PFSK-1 (cell line): ENCODE measurements at regions not wholly inside any gene's neighbourhood (a gene's known extent, or its start where the extent isn't known, plus 50 kb on each side); places are given as distances from the start of the nearest gene placed in this dataset.

Experiments used
- FOXP2 ChIP-seq: optimal IDR thresholded peaks from 2 replicates; pipeline ENCODE3; 2011; ENCODE audit warnings: borderline replicate concordance, control low read depth, inconsistent platforms; ENCODE audit not compliant: insufficient read depth; ENCODE audit errors: extremely low read length, extremely low read depth
- POLR2AphosphoS5 ChIP-seq: IDR thresholded peaks from 2 replicates; pipeline ENCODE4 v1.6.1; 2012; ENCODE audit warnings: low read depth, mild to moderate bottlenecking, control low read depth, low read length, moderate library complexity
- REST ChIP-seq, 2 experiments: IDR thresholded peaks; 2 replicates each; pipeline versions ENCODE4 v1.6.1 to v1.8.0; 2011 to 2012; ENCODE audit warnings: low read depth in 2 of 2, low read length in 2 of 2, control low read depth in 1 of 2, inconsistent platforms in 1 of 2, mild to moderate bottlenecking in 1 of 2, moderate library complexity in 1 of 2; ENCODE audit not compliant: insufficient read depth in 1 of 2
- SIN3A ChIP-seq: IDR thresholded peaks from 2 replicates; pipeline ENCODE4 v1.6.1; 2012; ENCODE audit warnings: mild to moderate bottlenecking, low read length, moderate library complexity, borderline replicate concordance; ENCODE audit not compliant: insufficient read depth
- TAF1 ChIP-seq: IDR thresholded peaks from 2 replicates; pipeline ENCODE4 v1.6.1; 2012; ENCODE audit warnings: low read length, control low read depth, borderline replicate concordance; ENCODE audit not compliant: insufficient read depth

DNA sequence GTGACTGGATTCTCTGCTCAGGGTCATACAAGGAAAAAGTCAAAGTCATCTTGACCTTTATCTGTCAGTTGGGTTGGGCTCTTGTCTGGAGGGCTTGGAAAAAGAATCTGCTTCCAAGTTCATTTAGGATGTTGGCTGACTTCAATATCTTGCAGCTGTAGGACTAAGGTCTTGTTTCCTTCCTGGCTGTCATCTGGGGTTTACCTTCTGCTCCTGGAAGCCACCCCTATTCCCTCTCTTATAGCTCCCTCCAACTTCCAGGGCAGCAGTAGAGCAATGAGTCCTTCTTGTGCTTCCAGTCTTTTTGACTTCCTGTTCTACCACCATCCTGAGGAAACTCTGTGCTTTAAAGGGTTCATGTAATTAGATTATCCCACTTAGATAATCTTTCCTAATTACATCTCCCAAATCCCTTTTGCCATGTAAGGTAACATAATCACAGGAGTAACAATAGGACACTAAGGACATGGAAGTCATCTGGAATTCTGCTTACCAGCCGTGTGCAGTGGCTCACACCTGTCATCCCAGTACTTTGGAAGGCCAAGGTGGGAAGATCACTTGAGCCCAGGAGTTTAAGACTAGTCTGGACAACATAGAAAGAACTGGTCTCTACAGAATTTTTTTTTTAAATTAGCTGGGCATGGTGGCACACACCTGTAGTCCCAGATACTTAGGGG, 170.7 kb upstream of the KITLG start:
- no peak for TF ChIP-seq SIN3A

DNA sequence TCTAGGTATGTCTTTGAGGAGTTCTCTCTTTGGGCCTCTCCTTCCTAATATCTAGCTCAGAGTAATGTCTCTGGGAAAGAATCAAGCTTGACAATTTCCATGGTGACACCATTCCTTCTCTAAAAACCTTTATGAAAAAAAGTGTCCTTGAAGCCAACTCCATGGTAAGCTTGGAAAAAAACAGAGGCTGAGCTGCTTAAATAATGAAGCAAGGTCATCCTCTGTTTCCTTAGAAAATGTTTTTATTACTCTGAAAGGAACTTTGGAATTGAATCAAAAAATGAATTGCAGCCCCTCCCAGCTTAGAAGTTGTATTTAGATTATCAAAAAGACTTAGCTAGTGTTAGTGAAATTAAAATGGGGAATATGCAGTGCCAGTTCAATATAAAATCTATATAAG, 166.1 kb upstream of the KITLG start:
- TF ChIP-seq REST (IDR thresholded peaks at IDR 0.05; ENCODE audit: insufficient read depth in 1 of 2, low read depth in 2 of 2, low read length in 2 of 2), result no peak
- no peak for TF ChIP-seq POLR2AphosphoS5
- TF ChIP-seq FOXP2, result no peak
- TF ChIP-seq SIN3A, result no peak
- no peak for TF ChIP-seq TAF1

DNA sequence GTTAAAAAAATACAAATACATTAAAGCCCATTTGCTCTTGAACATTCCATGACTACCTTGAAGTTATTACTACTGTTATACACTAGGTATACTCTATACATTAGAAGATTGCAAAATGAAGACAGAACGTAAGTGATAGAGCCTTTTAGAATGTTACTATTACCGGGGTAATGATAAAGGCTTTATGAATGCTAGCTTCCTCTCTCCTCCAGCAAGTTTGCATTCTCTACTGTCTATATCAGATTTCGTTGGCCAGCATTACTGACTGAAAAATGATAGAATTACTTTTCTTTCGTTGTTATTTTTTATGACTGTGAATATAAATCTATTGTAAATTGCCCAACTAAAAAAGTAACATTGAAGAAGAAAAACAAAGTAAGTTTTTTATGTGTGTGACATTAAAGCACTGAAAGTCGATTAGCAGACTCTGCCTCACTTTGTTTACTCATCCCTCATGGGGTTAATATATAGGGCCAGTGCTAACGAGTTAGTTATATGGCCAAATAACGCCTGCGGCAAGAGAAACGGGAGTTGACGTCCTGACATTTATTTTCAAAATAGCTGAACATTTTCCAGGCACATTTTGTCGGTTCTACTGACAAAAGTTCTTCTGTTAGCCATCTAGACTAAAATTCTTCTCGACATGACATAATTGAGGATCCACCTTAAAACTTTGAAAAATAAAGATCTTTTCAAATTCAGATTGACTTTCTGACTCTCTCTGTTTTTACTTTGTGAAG, 163.8 kb upstream of the KITLG start:
- TF ChIP-seq POLR2AphosphoS5 (no peak), REST (IDR thresholded peaks at IDR 0.05; ENCODE audit: insufficient read depth in 1 of 2, low read depth in 2 of 2, low read length in 2 of 2) (no peak), SIN3A (no peak), FOXP2 (no peak), TAF1 (no peak)

DNA sequence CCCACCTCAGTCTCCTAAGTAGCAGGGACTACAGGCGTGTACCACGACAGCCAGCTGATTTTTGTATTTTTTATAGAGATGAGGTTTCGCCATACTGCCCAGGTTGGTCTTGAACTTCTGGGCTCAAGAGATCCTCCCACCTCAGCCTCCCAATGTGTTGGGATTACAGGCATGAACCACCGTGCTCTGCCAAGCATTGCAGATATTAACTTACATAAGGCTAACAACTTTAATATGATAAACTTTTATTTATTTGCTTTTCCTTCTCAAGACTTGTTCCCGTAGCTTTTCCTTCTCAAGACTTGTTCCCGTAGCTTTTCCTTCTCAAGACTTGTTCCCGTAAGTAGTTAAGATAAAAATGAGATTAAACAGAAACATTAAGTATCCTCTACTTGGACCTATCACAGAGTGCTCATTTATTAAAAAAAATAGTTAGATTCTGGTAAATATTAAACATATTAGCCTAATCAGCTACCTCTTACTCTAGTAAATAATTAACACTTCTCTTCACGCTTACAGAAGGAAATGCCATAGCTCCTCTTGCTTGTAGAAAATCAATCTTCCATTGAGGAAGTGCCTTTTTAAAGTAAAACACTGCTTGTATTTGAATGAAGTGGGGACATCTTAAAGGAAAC, 157.7 kb upstream of the KITLG start:
- no peak for TF ChIP-seq POLR2AphosphoS5
- no peak for TF ChIP-seq FOXP2
- TF ChIP-seq TAF1, result no peak
- TF ChIP-seq REST (IDR thresholded peaks at IDR 0.05; ENCODE audit: insufficient read depth in 1 of 2, low read depth in 2 of 2, low read length in 2 of 2), result no peak
- TF ChIP-seq SIN3A, result no peak

GRCh38 chr12:88736031-88736430, 155.8 kb upstream of the KITLG start:
- no peak for TF ChIP-seq REST (IDR thresholded peaks at IDR 0.05; ENCODE audit: insufficient read depth in 1 of 2, low read depth in 2 of 2, low read length in 2 of 2)
- TF ChIP-seq SIN3A, result no peak
- no peak for TF ChIP-seq POLR2AphosphoS5
